H1 (cell line): ENCODE measurements at regions not wholly inside any gene's neighbourhood (a gene's known extent, or its start where the extent isn't known, plus 50 kb on each side); places are given as distances from the start of the nearest gene placed in this dataset.
"Not testable (repeated sequence)": the region's sequence is repeated elsewhere in the genome, so short reads cannot be mapped to it uniquely, and the experiment has no call there.

ENCODE experiments used
- CTCF ChIA-PET: fragments of 300-600 bp; sonication (Branson Sonifier 250); formaldehyde crosslinking; loops from one replicate; lab custom pipeline; 2021; ENCODE audit not compliant: partially characterized antibody; lab: Charles Lee
- POLR2A ChIA-PET: fragments of 300-600 bp; sonication (Branson Sonifier 250); formaldehyde crosslinking; loops from one replicate; lab custom pipeline; 2021; ENCODE audit warnings: inconsistent platforms; ENCODE audit not compliant: partially characterized antibody; lab: Charles Lee
- DNase-seq, 2 experiments: peaks; one replicate each; pipeline versions ENCODE4 v3.0.0 to v3.0.0-alpha.2; 2010 to 2022; ENCODE audit warnings: low spot score in 2 of 2, low read depth in 1 of 2, mixed read lengths in 1 of 2
- FAIRE-seq: peaks from 2 replicates; lab custom pipeline; 2011; peaks lifted over from hg19 to GRCh38; lab: Jason Lieb, UNC
- H2AFZ ChIP-seq: 2 replicates; pipeline ENCODE4 v1.8.1; 2012; ENCODE audit warnings: low read length, inconsistent platforms
- H2AK5ac ChIP-seq: 2 replicates; pipeline ENCODE4 v1.6.1; 2013; ENCODE audit warnings: low read depth, low read length
- H2BK120ac ChIP-seq: replicated peaks from 2 replicates; pipeline ENCODE3; 2013; ENCODE audit warnings: low read depth, low read length, inconsistent platforms
- H2BK12ac ChIP-seq: 2 replicates; pipeline ENCODE4 v1.6.1; 2013; ENCODE audit warnings: low read depth, low read length
- H2BK15ac ChIP-seq: 2 replicates; pipeline ENCODE4 v1.6.1; 2013; ENCODE audit warnings: low read length
- H2BK20ac ChIP-seq: 2 replicates; pipeline ENCODE4 v1.6.1; 2013; ENCODE audit warnings: low read length
- H2BK5ac ChIP-seq: 2 replicates; pipeline ENCODE4 v1.6.1; 2013; ENCODE audit warnings: low read depth, low read length
- H3K14ac ChIP-seq: 2 replicates; pipeline ENCODE4 v1.6.1; 2013; ENCODE audit warnings: inconsistent platforms; ENCODE audit not compliant: insufficient read length
- H3K18ac ChIP-seq: 2 replicates; pipeline ENCODE4 v1.6.1; 2013; ENCODE audit warnings: low read length; ENCODE audit errors: extremely low read depth
- H3K23ac ChIP-seq: 2 replicates; pipeline ENCODE4 v1.6.1; 2013; ENCODE audit warnings: inconsistent platforms; ENCODE audit not compliant: insufficient read length
- H3K23me2 ChIP-seq: 2 replicates; pipeline ENCODE4 v1.6.1; 2013; ENCODE audit warnings: low read depth, low read length
- H3K27ac ChIP-seq: 2 replicates; pipeline ENCODE4 v1.6.1; 2011; ENCODE audit warnings: low read depth, low read length, inconsistent platforms
- H3K27me3 ChIP-seq, 4 experiments: replicated peaks in 1 of 4; 1 replicate in 1 of 4; 2 replicates in 3 of 4; pipeline versions ENCODE4 v1.6.1 to v1.8.1; 2011 to 2013; ENCODE audit warnings: low read length in 3 of 4, mild to moderate bottlenecking in 3 of 4, inconsistent platforms in 2 of 4, mixed read lengths in 2 of 4, moderate library complexity in 1 of 4; ENCODE audit not compliant: control insufficient read depth in 3 of 4, insufficient read depth in 3 of 4; ENCODE audit errors: extremely low read depth in 1 of 4
- H3K36me3 ChIP-seq, 4 experiments: 2 replicates each; pipeline versions ENCODE4 v1.6.1 to v1.8.1; 2011 to 2013; ENCODE audit warnings: mild to moderate bottlenecking in 4 of 4, low read length in 3 of 4, moderate library complexity in 2 of 4, control low read depth in 1 of 4, inconsistent platforms in 1 of 4; ENCODE audit not compliant: insufficient read depth in 4 of 4, control insufficient read depth in 2 of 4
- H3K4ac ChIP-seq: replicated peaks from 2 replicates; pipeline ENCODE3; 2013; ENCODE audit warnings: low read length, low read depth, mixed read lengths, inconsistent platforms; ENCODE audit not compliant: insufficient read length
- H3K4me1 ChIP-seq, 4 experiments: replicated peaks in 1 of 4; 1 replicate in 1 of 4; 2 replicates in 3 of 4; pipeline versions ENCODE4 v1.6.1 to v1.8.1; 2011 to 2013; ENCODE audit warnings: low read length in 3 of 4, inconsistent platforms in 2 of 4, mixed read lengths in 1 of 4; ENCODE audit not compliant: insufficient read depth in 4 of 4, control insufficient read depth in 3 of 4
- H3K4me2 ChIP-seq, 2 experiments: 2 replicates each; pipeline versions ENCODE4 v1.6.1 to v1.8.1; 2011 to 2013; ENCODE audit warnings: low read depth in 2 of 2, low read length in 2 of 2, control low read depth in 1 of 2, inconsistent platforms in 1 of 2, mild to moderate bottlenecking in 1 of 2; ENCODE audit not compliant: insufficient read depth in 1 of 2
- H3K4me3 ChIP-seq, 4 experiments: fragments of 200-600, 300-600 bp in 1 of 4; sonication (generic), shearing (Covaris generic), sonication (Bioruptor Twin) in 1 of 4; 2 replicates each; pipeline versions ENCODE4 v1.5.1 to v1.8.1; 2011 to 2016; ENCODE audit warnings: low read length in 4 of 4, low read depth in 3 of 4, control low read depth in 2 of 4, inconsistent platforms in 2 of 4, mild to moderate bottlenecking in 2 of 4, mixed read lengths in 1 of 4, moderate library complexity in 1 of 4; ENCODE audit not compliant: insufficient read depth in 2 of 4; ENCODE audit errors: extremely low read depth in 1 of 4
- H3K56ac ChIP-seq: replicated peaks from 2 replicates; pipeline ENCODE3; 2013; ENCODE audit warnings: low read depth, mild to moderate bottlenecking, mixed read lengths, low read length, inconsistent platforms; ENCODE audit not compliant: insufficient read length
- H3K79me1 ChIP-seq: 2 replicates; pipeline ENCODE4 v1.6.1; 2013; ENCODE audit warnings: low read depth, low read length, control low read depth
- H3K79me2 ChIP-seq, 2 experiments: 2 replicates each; pipeline versions ENCODE4 v1.6.1 to v1.8.1; 2012 to 2013; ENCODE audit warnings: low read length in 2 of 2, mild to moderate bottlenecking in 2 of 2, inconsistent platforms in 1 of 2; ENCODE audit not compliant: insufficient read depth in 2 of 2, control insufficient read depth in 1 of 2
- H3K9ac ChIP-seq, 4 experiments: replicated peaks in 1 of 4; 1 replicate in 1 of 4; 2 replicates in 3 of 4; pipeline versions ENCODE4 v1.6.1 to v1.8.1; 2011 to 2013; ENCODE audit warnings: low read depth in 3 of 4, low read length in 3 of 4, control low read depth in 2 of 4, mild to moderate bottlenecking in 2 of 4, moderate library complexity in 2 of 4, inconsistent platforms in 1 of 4; ENCODE audit errors: extremely low read depth in 1 of 4
- H3K9me3 ChIP-seq, 2 experiments: 2 replicates each; pipeline versions ENCODE4 v1.6.1 to v1.8.1; 2012 to 2013; ENCODE audit warnings: mild to moderate bottlenecking in 2 of 2, moderate library complexity in 2 of 2, control low read depth in 1 of 2, inconsistent platforms in 1 of 2, low read depth in 1 of 2, low read length in 1 of 2, mixed read lengths in 1 of 2; ENCODE audit not compliant: insufficient read depth in 2 of 2
- H4K20me1 ChIP-seq, 2 experiments: replicated peaks in 1 of 2; 2 replicates each; pipeline versions ENCODE3 to v1.8.1; 2011 to 2013; ENCODE audit warnings: inconsistent platforms in 2 of 2, low read length in 2 of 2, mild to moderate bottlenecking in 1 of 2; ENCODE audit not compliant: insufficient read depth in 2 of 2, control insufficient read depth in 1 of 2
- H4K5ac ChIP-seq: 2 replicates; pipeline ENCODE4 v1.6.1; 2013; ENCODE audit warnings: low read length, low read depth, mixed read lengths, inconsistent platforms; ENCODE audit not compliant: insufficient read length
- H4K8ac ChIP-seq: 2 replicates; pipeline ENCODE4 v1.8.0; 2013; ENCODE audit warnings: mild to moderate bottlenecking, moderate library complexity, low read length, inconsistent platforms; ENCODE audit not compliant: insufficient read depth; ENCODE audit errors: extremely low read depth
- H4K91ac ChIP-seq: replicated peaks from 2 replicates; pipeline ENCODE3; 2013; ENCODE audit warnings: low read length, mixed read lengths, inconsistent platforms; ENCODE audit not compliant: insufficient read length
- KDM4A ChIP-seq: IDR thresholded peaks from one replicate; pipeline ENCODE4 v1.7.1; 2012; ENCODE audit warnings: low read depth, mild to moderate bottlenecking, moderate library complexity, low read length, inconsistent platforms; ENCODE audit not compliant: severe bottlenecking
- WGBS, 2 experiments: shearing (Covaris generic) in 1 of 2; methylation state at CpG; one replicate each; pipeline versions ENCODE4 v1.1.6 to v1.1.7; 2013 to 2015; ENCODE audit warnings: low lambda C conversion rate in 2 of 2, mixed read lengths in 2 of 2, inconsistent platforms in 1 of 2, low coverage in 1 of 2, missing lambda C conversion rate in 1 of 2; ENCODE audit not compliant: insufficient replicate concordance in 2 of 2, insufficient coverage in 1 of 2, insufficient read length in 1 of 2; ENCODE audit errors: extremely low coverage in 1 of 2, missing lambda C conversion rate in 1 of 2; 5-methylcytosine and 5-hydroxymethylcytosine counted together

GRCh38 chr2:91571239-91571923 lies 2879.9 kb downstream of the RPIA start:
- POLR2A ChIA-PET, H2BK120ac ChIP-seq, H2BK12ac ChIP-seq, H3K18ac ChIP-seq, H2BK20ac ChIP-seq, H4K91ac ChIP-seq, FAIRE-seq, CTCF ChIA-PET, H3K4me1 ChIP-seq, H3K14ac ChIP-seq, H4K5ac ChIP-seq, H3K56ac ChIP-seq, H3K79me1 ChIP-seq, H3K23me2 ChIP-seq, H3K79me2 ChIP-seq, H2AK5ac ChIP-seq, H3K23ac ChIP-seq, H3K4ac ChIP-seq, H3K27ac ChIP-seq, H4K20me1 ChIP-seq, H3K36me3 ChIP-seq, H2BK5ac ChIP-seq, H2BK15ac ChIP-seq: not testable (repeated sequence)
- TF ChIP-seq KDM4A: peak; percentile 21
- H3K4me3 ChIP-seq: peak overlapping the region; percentile 6 to 59 (median 37); a peak in 6 of 8 replicates
- peak overlapping the region in 1 of 4 experiments; percentile 8; a peak in 1 of 7 replicates for H3K9ac ChIP-seq
- 13% methylated on average over 34 of the region's 78 CpGs; no CpG with 5 or more reads in 1 of the 2 experiments for WGBS, 2 experiments
- peaks cover 0 to 12% (median 7%) of the 10 kb centered on the region in 4 experiments; a peak in 5 of 7 replicates for H3K27me3 ChIP-seq
- H3K4me2 ChIP-seq: peak overlapping the region; percentile 28 to 82
- H4K8ac ChIP-seq: 0 out of 2 replicates have a peak overlapping the region, but pooled peaks have one; percentile 14
- peak overlapping the region; percentile 73; the same call in 1 of the 2 replicates for H2AFZ ChIP-seq
- peak in 1 of 2 experiments; percentile 76 for DNase-seq
- H3K9me3 ChIP-seq: peaks cover 3 to 12% of the 10 kb centered on the region in 2 experiments; a peak in 2 of 4 replicates
